Mammary epithelial cell (primary cell): ENCODE measurements at regions not wholly inside any gene's neighbourhood (a gene's known extent, or its start where the extent isn't known, plus 50 kb on each side); places are given as distances from the start of the nearest gene placed in this dataset.
"Not testable (repeated sequence)": the region's sequence is repeated elsewhere in the genome, so short reads cannot be mapped to it uniquely, and the experiment has no call there.

Experiments used
- CTCF ChIP-seq, 2 donors: IDR thresholded peaks in 1 of 2; conservative IDR thresholded peaks in 1 of 2; 2 replicates each; pipeline ENCODE4 v1.5.1; 2011 to 2012; ENCODE audit warnings: inconsistent platforms in 2 of 2, low read length in 2 of 2, mild to moderate bottlenecking in 2 of 2, control low read depth in 1 of 2, low read depth in 1 of 2; ENCODE audit not compliant: insufficient read depth in 1 of 2; ENCODE audit errors: extremely low read depth in 1 of 2
- EZH2 ChIP-seq: IDR thresholded peaks from 2 replicates; pipeline ENCODE4 v1.6.1; 2012; ENCODE audit warnings: low read length, inconsistent platforms, borderline replicate concordance

- not testable (repeated sequence) for TF ChIP-seq CTCF (conservative IDR thresholded peaks at IDR 0.05 in 1 of 2, IDR thresholded peaks at IDR 0.05 in 1 of 2; ENCODE audit: extremely low read depth in 1 of 2, insufficient read depth in 1 of 2, low read depth in 1 of 2, low read length in 2 of 2); EZH2
These were observed 163.3 kb downstream of the UNC93B1 start for GRCh38 chr11:67840599-67840998.
